ENCODE measurements at regions not wholly inside any gene's neighbourhood (a gene's known extent, or its start where the extent isn't known, plus 50 kb on each side); places are given as distances from the start of the nearest gene placed in this dataset.

GRCh38 chr1:213643360-213643759, 344.4 kb upstream of the PROX1 start:
- no peak for DNase-seq (ENCODE audit: low read depth)

DNA sequence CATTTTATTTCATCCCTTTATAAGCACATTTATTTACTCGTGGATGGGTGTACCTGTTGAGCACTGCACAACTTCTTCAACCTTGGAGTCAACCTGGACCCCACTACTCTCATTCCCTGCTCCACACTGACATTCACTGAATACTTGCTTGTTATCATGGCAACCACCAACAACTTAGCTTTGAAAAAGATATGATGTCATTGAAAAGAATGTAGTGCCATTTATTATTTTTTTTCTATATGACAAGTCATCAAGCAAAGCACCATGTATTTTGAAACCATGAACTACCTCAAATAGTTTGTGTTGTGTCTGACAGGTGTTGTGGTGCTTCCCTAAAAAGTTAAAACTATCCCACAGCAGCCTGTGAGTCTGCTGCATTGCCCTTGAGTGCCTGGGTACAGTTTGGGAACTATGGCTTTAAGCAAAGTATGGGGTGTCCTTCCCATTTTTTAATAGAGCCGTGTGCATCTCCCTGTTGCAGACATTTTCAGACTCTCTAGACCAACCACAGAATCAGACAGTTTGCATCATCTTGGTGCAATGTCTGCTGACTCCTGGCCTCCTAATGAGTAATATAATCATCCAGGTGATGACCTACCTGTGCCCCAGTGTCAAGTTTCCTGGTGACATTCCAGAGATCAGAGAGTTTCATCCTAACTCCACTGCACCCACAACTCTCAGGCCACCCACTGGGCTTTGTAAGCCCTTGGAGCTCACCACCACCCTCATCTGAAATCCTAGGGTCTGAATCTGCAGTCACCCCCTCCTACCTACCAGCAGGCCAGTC, 339.7 kb upstream of the PROX1 start:
- no peak for DNase-seq (ENCODE audit: low read depth)

DNA sequence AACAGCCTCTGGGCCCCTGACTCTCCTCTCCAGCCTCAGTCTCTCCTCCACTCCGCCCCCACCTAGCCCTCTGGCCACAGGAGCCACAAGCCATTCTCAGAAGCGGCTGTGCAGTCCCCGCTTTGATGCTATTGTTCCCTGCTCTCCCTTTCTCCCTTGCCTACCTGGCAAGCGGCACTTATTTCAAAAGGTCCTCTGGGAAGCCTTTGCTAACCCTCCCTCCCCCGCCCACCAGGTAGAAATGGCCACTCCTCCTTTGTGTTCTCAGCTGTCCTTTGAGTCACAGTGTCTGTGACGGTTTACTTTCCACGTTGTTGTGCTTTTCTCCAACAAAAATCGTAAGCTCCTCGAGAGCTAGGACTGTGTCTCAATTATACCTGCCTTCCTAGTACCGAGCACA, 338.4 kb upstream of the PROX1 start:
- no peak for DNase-seq (ENCODE audit: low read depth)

- no peak for DNase-seq (ENCODE audit: low read depth)
These were observed 337.2 kb upstream of the PROX1 start for GRCh38 chr1:213650603-213651002.

DNA sequence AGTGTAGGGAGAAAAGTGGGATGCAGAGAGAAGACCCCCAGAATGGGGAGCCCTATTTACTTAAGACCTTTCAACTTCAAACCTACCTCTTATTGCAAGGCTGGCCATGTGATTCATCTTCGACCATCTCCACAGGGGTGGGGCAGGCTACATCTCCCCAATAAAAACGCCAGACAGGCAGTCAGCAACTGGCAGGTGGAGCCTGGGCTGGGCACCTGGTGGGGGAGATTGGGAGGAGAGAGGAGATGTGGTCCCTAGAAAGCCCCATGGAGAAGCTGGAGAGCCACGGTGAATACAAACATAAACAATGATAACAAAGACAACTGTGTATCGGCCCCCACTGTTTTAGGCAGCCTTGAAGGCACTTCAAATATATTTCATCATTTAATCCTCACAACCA, 336.7 kb upstream of the PROX1 start:
- no peak for DNase-seq (ENCODE audit: low read depth)

DNA sequence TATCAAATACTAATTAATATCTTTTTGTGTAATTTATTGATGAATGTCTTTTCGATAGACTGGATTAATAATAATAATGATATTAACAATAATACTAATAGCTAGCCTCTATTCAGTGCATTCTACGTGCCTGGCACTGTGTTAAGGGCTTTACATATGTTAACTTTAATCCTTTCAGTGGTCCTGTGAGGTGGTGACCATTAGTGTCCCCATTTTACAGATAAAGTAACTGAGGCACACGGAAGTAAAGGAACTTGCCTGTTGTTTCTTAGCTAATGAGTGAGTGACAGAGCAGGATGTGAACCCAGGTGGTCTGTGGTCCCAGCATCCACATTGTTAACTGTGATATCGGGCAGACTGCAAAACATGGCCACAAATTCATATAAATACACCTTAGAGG, 335.7 kb upstream of the PROX1 start:
- DNase-seq (ENCODE audit: low read depth) = no peak

- no peak for DNase-seq (ENCODE audit: low read depth)
These were observed 331.7 kb upstream of the PROX1 start for GRCh38 chr1:213656039-213656438.

GRCh38 chr1:213656503-213656902, 331.3 kb upstream of the PROX1 start:
- no peak for DNase-seq (ENCODE audit: low read depth)

GRCh38 chr1:213657013-213657412, 330.8 kb upstream of the PROX1 start:
- DNase-seq (ENCODE audit: low read depth) = no peak

- DNase-seq (ENCODE audit: low read depth) = no peak
These were observed 329.9 kb upstream of the PROX1 start for GRCh38 chr1:213657879-213658278.

DNA sequence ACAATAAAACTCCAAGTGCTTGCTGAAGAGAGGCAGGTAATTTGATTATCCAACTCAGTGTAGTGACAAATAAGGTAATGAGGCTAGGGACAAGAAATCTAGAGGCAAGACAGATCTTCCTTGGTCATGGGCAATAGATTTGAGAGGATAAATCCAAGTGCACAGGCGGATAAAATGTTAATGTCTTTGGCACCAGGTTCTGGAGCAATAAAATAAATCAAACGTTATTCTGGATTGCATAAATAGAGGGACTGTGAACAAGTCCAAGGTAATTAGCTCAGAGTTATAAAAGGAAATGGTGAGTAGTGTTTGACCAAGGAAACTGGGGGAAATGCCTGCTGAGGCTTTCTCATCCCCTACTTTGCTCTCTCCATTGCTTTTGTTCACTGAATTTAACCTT, 329.3 kb upstream of the PROX1 start:
- no peak for DNase-seq (ENCODE audit: low read depth)

GRCh38 chr1:213659580-213660547, 327.9 kb upstream of the PROX1 start:
- DNase-seq (ENCODE audit: low read depth) = no peak

GRCh38 chr1:213661302-213661701, 326.5 kb upstream of the PROX1 start:
- DNase-seq (ENCODE audit: low read depth) = no peak

- no peak for DNase-seq (ENCODE audit: low read depth)
These were observed 321.7 kb upstream of the PROX1 start for GRCh38 chr1:213666113-213666512.

GRCh38 chr1:213666922-213667321, 320.9 kb upstream of the PROX1 start:
- no peak for DNase-seq (ENCODE audit: low read depth)

GRCh38 chr1:213669512-213669911, 318.3 kb upstream of the PROX1 start:
- DNase-seq (ENCODE audit: low read depth) = no peak

GRCh38 chr1:213669964-213670691, 317.6 kb upstream of the PROX1 start:
- no peak for DNase-seq (ENCODE audit: low read depth)

DNA sequence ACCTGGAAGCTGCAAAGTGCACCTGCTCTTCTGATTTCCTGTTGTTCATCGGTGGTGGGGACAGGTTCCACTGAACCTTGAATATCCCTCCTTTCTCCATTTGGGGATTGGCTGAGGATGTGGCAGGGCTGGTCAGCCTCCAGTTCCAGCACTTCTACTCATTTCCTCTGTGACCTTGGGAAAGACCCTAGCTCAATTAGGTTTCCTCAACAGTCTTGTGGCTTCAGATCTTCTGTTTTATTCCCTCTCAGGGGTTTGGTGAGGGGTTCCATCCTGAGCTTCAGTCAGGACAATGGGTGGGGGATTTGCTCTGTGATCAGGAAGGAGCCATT, 317.1 kb upstream of the PROX1 start:
- no peak for DNase-seq (ENCODE audit: low read depth)

DNA sequence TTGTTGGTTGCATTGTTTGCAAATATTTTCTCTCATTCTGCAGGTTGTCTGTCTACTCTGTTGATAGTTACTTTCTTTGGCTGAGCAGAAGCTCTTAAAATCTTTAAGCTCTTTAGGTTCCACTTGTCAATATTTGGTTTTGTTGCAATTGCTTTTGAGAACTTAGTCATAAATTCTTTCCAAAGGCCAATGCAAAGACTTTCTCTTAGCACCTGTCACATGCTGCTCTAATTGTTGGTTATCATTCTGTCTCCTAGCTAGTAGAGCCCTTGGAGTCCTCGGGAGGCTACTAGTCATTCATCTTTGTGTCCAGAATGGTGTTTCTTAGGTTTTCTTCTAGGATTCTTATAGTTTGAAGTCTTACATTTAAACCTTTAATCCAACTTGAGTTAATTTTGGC, 312.7 kb upstream of the PROX1 start:
- DNase-seq (ENCODE audit: low read depth) = no peak

GRCh38 chr1:213676736-213677135, 311.0 kb upstream of the PROX1 start:
- no peak for DNase-seq (ENCODE audit: low read depth)

DNA sequence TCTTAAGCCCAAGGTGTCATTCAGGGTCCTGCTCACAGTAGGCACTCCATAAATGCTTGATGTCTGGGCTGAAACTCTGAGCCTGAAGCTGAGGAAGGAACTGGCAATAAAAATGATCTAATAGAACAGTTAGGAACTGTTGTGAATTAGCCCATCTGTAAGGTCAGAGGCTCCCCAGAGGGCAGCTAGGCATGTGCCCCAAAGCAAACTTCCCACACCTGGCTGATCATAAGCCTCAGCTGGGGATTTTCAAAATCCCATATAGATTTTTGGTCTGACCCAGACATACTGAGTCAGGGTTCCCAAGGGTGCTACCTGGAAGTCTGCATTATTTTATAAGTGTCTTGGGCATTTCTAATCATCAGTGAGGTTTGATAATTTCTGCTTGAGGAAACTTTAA, 309.4 kb upstream of the PROX1 start:
- no peak for DNase-seq (ENCODE audit: low read depth)

GRCh38 chr1:213678753-213679152, 309.0 kb upstream of the PROX1 start:
- DNase-seq (ENCODE audit: low read depth) = no peak

- DNase-seq (ENCODE audit: low read depth) = no peak
These were observed 308.6 kb upstream of the PROX1 start for GRCh38 chr1:213679153-213679552.

Data from HS-27A (cell line).